WTC11 (cell line): ENCODE measurements at regions not wholly inside any gene's neighbourhood (a gene's known extent, or its start where the extent isn't known, plus 50 kb on each side); places are given as distances from the start of the nearest gene placed in this dataset.
"Not testable (repeated sequence)": the region's sequence is repeated elsewhere in the genome, so short reads cannot be mapped to it uniquely, and the experiment has no call there.

Experiments used
- ATAC-seq: fragments of 200-7000 bp; cut with Tn5 transposase; 2 replicates; pipeline ENCODE4 v1.10.0; 2021; ENCODE audit warnings: mild to moderate bottlenecking, moderate library complexity
- CTCF ChIA-PET: fragments of 300-600 bp; sonication (Branson Sonifier 250); formaldehyde crosslinking; loops from one replicate; lab custom pipeline; 2021; ENCODE audit warnings: antibody characterized with exemption; lab: Charles Lee
- POLR2A ChIA-PET: fragments of 350-600 bp; sonication (Branson Sonifier 250); formaldehyde crosslinking; loops from one replicate; lab custom pipeline; 2021; ENCODE audit warnings: antibody characterized with exemption; lab: Charles Lee
- DNase-seq: peaks from one replicate; pipeline ENCODE4 v3.0.0; 2021; ENCODE audit warnings: low spot score
- H3K27ac Mint-ChIP-seq: 2 replicates; pipeline ENCODE4 v1.8.0; 2021; ENCODE audit warnings: mixed read lengths
- H3K27me3 Mint-ChIP-seq: 2 replicates; pipeline ENCODE4 v1.8.0; 2021; ENCODE audit warnings: low read depth, mild to moderate bottlenecking, moderate library complexity, mixed read lengths
- H3K36me3 Mint-ChIP-seq: 2 replicates; pipeline ENCODE4 v1.8.0; 2021; ENCODE audit warnings: mixed read lengths
- H3K4me1 Mint-ChIP-seq: 2 replicates; pipeline ENCODE4 v1.8.0; 2022; ENCODE audit warnings: mixed read lengths
- H3K4me3 Mint-ChIP-seq: 2 replicates; pipeline ENCODE4 v1.8.0; 2021; ENCODE audit warnings: mild to moderate bottlenecking, moderate library complexity, mixed read lengths
- H3K9me3 Mint-ChIP-seq: 2 replicates; pipeline ENCODE4 v1.8.0; 2021; ENCODE audit warnings: mixed read lengths
- CBFB ChIP-seq: sonication (generic); formaldehyde crosslinking; IDR thresholded peaks from 2 replicates; pipeline ENCODE4 v1.8.1; 2022; ENCODE audit warnings: mild to moderate bottlenecking, low read depth, missing genetic modification reagents
- E2F1 ChIP-seq: sonication (generic); formaldehyde crosslinking; IDR thresholded peaks from 2 replicates; pipeline ENCODE4 v1.8.0; 2022; ENCODE audit warnings: mild to moderate bottlenecking, missing genetic modification reagents
- E2F4 ChIP-seq: sonication (generic); formaldehyde crosslinking; IDR thresholded peaks from 2 replicates; pipeline ENCODE4 v1.8.1; 2022; ENCODE audit warnings: low read depth, mild to moderate bottlenecking, moderate library complexity, missing genetic modification reagents, borderline replicate concordance
- IRF1 ChIP-seq: sonication (generic); formaldehyde crosslinking; IDR thresholded peaks from 2 replicates; pipeline ENCODE4 v1.8.0; 2023; ENCODE audit warnings: missing genetic modification reagents
- JAZF1 ChIP-seq: fragments of 250-450 bp; sonication (Bioruptor Pico); IDR thresholded peaks from 2 replicates; pipeline ENCODE4 v1.9.0; 2021; ENCODE audit warnings: moderate library complexity, mild to moderate bottlenecking, inconsistent platforms
- KAT7 ChIP-seq: sonication (generic); formaldehyde crosslinking; IDR thresholded peaks from 2 replicates; pipeline ENCODE4 v1.8.1; 2023; ENCODE audit warnings: missing genetic modification reagents, mild to moderate bottlenecking, borderline replicate concordance
- MXD4 ChIP-seq: fragments of 250-450 bp; sonication (Bioruptor Pico); IDR thresholded peaks from 2 replicates; pipeline ENCODE4 v1.8.0; 2021; ENCODE audit warnings: mild to moderate bottlenecking, moderate library complexity, borderline replicate concordance
- TEAD4 ChIP-seq: sonication (generic); formaldehyde crosslinking; IDR thresholded peaks from 2 replicates; pipeline ENCODE4 v1.8.0; 2022; ENCODE audit warnings: mild to moderate bottlenecking, missing genetic modification reagents
- TP53 ChIP-seq: sonication (generic); formaldehyde crosslinking; IDR thresholded peaks from 2 replicates; pipeline ENCODE4 v1.8.1; 2023; ENCODE audit warnings: mild to moderate bottlenecking, missing genetic modification reagents
- ZNF425 ChIP-seq: fragments of 250-450 bp; sonication (Bioruptor Pico); conservative IDR thresholded peaks from 2 replicates; pipeline ENCODE4 v1.9.0; 2021; ENCODE audit warnings: mild to moderate bottlenecking
- ZNF512 ChIP-seq: sonication (generic); formaldehyde crosslinking; IDR thresholded peaks from 2 replicates; pipeline ENCODE4 v1.8.1; 2022; ENCODE audit warnings: missing genetic modification reagents, borderline replicate concordance
- TF ChIP-seq, protein P1 (sequence below): fragments of 250-450 bp; sonication (Bioruptor Pico); IDR thresholded peaks from 2 replicates; pipeline ENCODE4 v1.9.0; 2021; ENCODE audit warnings: mild to moderate bottlenecking
- TF ChIP-seq, protein P2 (sequence below): fragments of 250-450 bp; sonication (Bioruptor Pico); IDR thresholded peaks from 2 replicates; pipeline ENCODE4 v1.8.0; 2021; ENCODE audit warnings: mild to moderate bottlenecking
- TF ChIP-seq, protein P3 (sequence below): sonication (generic); formaldehyde crosslinking; IDR thresholded peaks from 2 replicates; pipeline ENCODE4 v1.8.1; 2023; ENCODE audit warnings: mild to moderate bottlenecking, missing genetic modification reagents, moderate library complexity
- TF ChIP-seq, protein P4 (sequence below): sonication (generic); formaldehyde crosslinking; IDR thresholded peaks from 2 replicates; pipeline ENCODE4 v1.8.1; 2022; ENCODE audit warnings: mild to moderate bottlenecking, moderate library complexity, missing genetic modification reagents
- TF ChIP-seq, protein P5 (sequence below): sonication (generic); formaldehyde crosslinking; IDR thresholded peaks from 2 replicates; pipeline ENCODE4 v1.8.0; 2022; ENCODE audit warnings: mild to moderate bottlenecking, missing genetic modification reagents

GRCh38 chr22:49395617-49396016 is 432.1 kb downstream of the BRD1 start:
- TF ChIP-seq CBFB (no peak), IRF1 (no peak)
- TF ChIP-seq, protein P1, sequence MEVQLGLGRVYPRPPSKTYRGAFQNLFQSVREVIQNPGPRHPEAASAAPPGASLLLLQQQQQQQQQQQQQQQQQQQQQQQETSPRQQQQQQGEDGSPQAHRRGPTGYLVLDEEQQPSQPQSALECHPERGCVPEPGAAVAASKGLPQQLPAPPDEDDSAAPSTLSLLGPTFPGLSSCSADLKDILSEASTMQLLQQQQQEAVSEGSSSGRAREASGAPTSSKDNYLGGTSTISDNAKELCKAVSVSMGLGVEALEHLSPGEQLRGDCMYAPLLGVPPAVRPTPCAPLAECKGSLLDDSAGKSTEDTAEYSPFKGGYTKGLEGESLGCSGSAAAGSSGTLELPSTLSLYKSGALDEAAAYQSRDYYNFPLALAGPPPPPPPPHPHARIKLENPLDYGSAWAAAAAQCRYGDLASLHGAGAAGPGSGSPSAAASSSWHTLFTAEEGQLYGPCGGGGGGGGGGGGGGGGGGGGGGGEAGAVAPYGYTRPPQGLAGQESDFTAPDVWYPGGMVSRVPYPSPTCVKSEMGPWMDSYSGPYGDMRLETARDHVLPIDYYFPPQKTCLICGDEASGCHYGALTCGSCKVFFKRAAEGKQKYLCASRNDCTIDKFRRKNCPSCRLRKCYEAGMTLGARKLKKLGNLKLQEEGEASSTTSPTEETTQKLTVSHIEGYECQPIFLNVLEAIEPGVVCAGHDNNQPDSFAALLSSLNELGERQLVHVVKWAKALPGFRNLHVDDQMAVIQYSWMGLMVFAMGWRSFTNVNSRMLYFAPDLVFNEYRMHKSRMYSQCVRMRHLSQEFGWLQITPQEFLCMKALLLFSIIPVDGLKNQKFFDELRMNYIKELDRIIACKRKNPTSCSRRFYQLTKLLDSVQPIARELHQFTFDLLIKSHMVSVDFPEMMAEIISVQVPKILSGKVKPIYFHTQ (CRISPR knock-in tag), result no peak
- Mint-ChIP-seq H3K27me3 (no peaks in the 10 kb centered on the region), H3K9me3 (peaks cover 11% of the 10 kb centered on the region), H3K4me1 (no peaks in the 10 kb centered on the region), H3K27ac (no peak overlapping the region), H3K36me3 (peaks cover 4% of the 10 kb centered on the region), H3K4me3 (no peak overlapping the region)
- ATAC-seq, result no peak
- POLR2A ChIA-PET, result no interaction called here
- CTCF ChIA-PET, result no interaction called here
- no peak for DNase-seq

GRCh38 chr22:49395062-49395461 is 432.6 kb downstream of the BRD1 start:
- H3K4me3 Mint-ChIP-seq, H3K4me1 Mint-ChIP-seq, DNase-seq, H3K36me3 Mint-ChIP-seq, H3K27me3 Mint-ChIP-seq, CTCF ChIA-PET, ATAC-seq, POLR2A ChIA-PET, H3K27ac Mint-ChIP-seq: not testable (repeated sequence)
- H3K9me3 Mint-ChIP-seq, result peaks cover 11% of the 10 kb centered on the region

DNA sequence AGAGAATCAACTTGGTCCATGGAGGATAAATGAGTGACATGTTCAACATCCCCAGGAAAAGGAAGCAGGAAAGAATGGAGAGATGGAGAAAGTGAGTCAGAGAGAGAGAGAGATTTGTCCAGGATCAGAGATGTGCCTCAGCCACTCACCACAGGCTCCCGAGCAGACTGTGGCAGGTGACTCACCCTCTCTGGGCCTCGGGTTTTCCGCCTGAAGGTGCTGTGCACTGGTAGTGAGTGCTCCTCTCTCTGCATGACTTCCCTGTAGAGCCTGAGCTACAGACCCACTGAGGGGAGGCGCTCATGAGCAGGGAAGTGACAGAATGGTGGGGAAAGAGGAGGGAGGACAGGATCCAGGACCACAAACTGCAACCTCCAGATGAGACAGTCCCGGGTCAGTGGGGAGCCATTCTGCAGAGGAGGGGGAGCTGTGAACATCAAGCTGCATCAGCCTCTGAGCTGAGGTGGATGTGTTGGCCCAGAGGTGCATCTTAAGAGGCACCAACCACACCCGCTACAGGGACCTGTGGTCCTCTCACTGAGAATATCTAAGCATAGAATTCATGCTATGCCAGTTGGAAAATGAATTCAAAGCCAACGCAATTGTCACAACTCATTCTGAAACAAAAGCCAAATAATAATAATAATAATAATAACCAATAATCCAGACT is 433.4 kb downstream of the BRD1 start:
- H3K27ac Mint-ChIP-seq, result no peak overlapping the region
- ChIA-PET CTCF (interaction anchor here (0.6 kb wide), 1 partner anchor 30 kb away, joined by 4 read pairs; no protein-coding TSS in a partner anchor), POLR2A (no interaction called here)
- H3K27me3 Mint-ChIP-seq, result no peaks in the 10 kb centered on the region
- H3K4me1 Mint-ChIP-seq, result no peaks in the 10 kb centered on the region
- H3K36me3 Mint-ChIP-seq, result peaks cover 4% of the 10 kb centered on the region
- ATAC-seq (peak; percentile 36), DNase-seq (no peak)
- peaks cover 11% of the 10 kb centered on the region for H3K9me3 Mint-ChIP-seq
- H3K4me3 Mint-ChIP-seq, result no peak overlapping the region
- TF ChIP-seq ZNF425 (CRISPR knock-in tag) (no peak), TP53 (no peak), ZNF512 (CRISPR knock-in tag) (no peak), TEAD4 (CRISPR knock-in tag) (no peak), MXD4 (CRISPR knock-in tag) (no peak), KAT7 (CRISPR knock-in tag) (no peak), E2F4 (CRISPR knock-in tag) (no peak), JAZF1 (no peak), E2F1 (CRISPR knock-in tag) (no peak)
- TF ChIP-seq, protein P2, sequence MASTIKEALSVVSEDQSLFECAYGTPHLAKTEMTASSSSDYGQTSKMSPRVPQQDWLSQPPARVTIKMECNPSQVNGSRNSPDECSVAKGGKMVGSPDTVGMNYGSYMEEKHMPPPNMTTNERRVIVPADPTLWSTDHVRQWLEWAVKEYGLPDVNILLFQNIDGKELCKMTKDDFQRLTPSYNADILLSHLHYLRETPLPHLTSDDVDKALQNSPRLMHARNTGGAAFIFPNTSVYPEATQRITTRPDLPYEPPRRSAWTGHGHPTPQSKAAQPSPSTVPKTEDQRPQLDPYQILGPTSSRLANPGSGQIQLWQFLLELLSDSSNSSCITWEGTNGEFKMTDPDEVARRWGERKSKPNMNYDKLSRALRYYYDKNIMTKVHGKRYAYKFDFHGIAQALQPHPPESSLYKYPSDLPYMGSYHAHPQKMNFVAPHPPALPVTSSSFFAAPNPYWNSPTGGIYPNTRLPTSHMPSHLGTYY (CRISPR knock-in tag), result no peak
- TF ChIP-seq, protein P3, sequence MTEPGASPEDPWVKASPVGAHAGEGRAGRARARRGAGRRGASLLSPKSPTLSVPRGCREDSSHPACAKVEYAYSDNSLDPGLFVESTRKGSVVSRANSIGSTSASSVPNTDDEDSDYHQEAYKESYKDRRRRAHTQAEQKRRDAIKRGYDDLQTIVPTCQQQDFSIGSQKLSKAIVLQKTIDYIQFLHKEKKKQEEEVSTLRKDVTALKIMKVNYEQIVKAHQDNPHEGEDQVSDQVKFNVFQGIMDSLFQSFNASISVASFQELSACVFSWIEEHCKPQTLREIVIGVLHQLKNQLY (CRISPR knock-in tag), result no peak
- TF ChIP-seq, protein P4, sequence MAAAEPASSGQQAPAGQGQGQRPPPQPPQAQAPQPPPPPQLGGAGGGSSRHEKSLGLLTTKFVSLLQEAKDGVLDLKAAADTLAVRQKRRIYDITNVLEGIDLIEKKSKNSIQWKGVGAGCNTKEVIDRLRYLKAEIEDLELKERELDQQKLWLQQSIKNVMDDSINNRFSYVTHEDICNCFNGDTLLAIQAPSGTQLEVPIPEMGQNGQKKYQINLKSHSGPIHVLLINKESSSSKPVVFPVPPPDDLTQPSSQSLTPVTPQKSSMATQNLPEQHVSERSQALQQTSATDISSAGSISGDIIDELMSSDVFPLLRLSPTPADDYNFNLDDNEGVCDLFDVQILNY (CRISPR knock-in tag), result no peak
- TF ChIP-seq, protein P5, sequence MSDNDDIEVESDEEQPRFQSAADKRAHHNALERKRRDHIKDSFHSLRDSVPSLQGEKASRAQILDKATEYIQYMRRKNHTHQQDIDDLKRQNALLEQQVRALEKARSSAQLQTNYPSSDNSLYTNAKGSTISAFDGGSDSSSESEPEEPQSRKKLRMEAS (CRISPR knock-in tag), result no peak
